Activated CD4-positive, alpha-beta memory T cell treated with anti-CD3 and anti-CD28 coated beads, Interleukin-2, amount 10 ng/mL, durations not matched to agents 7 days and 5 days (primary cell): ENCODE measurements at regions not wholly inside any gene's neighbourhood (a gene's known extent, or its start where the extent isn't known, plus 50 kb on each side); places are given as distances from the start of the nearest gene placed in this dataset.
"Not testable (repeated sequence)": the region's sequence is repeated elsewhere in the genome, so short reads cannot be mapped to it uniquely, and the experiment has no call there.

Experiments used
- CTCF ChIA-PET: fragments of 350-600 bp; sonication (Branson Sonifier 250); formaldehyde crosslinking; loops from one replicate; lab custom pipeline; 2021; ENCODE audit warnings: antibody characterized with exemption, inconsistent platforms; lab: Charles Lee
- POLR2A ChIA-PET: fragments of 350-600 bp; sonication (Branson Sonifier 250); formaldehyde crosslinking; loops from one replicate; lab custom pipeline; 2021; ENCODE audit warnings: antibody characterized with exemption; lab: Charles Lee
- DNase-seq: peaks from one replicate; pipeline ENCODE4 v3.0.0-alpha.2; 2020
- H3K27ac Mint-ChIP-seq: one replicate; pipeline ENCODE4 v1.8.0; 2021; ENCODE audit warnings: mild to moderate bottlenecking, mixed read lengths
- H3K27me3 Mint-ChIP-seq: one replicate; pipeline ENCODE4 v1.8.0; 2021; ENCODE audit warnings: mixed read lengths
- H3K36me3 Mint-ChIP-seq: one replicate; pipeline ENCODE4 v1.8.0; 2021; ENCODE audit warnings: low read depth, mixed read lengths
- H3K4me1 Mint-ChIP-seq: one replicate; pipeline ENCODE4 v1.8.0; 2021; ENCODE audit warnings: mixed read lengths
- H3K4me3 Mint-ChIP-seq: one replicate; pipeline ENCODE4 v1.8.0; 2021; ENCODE audit warnings: mild to moderate bottlenecking, mixed read lengths
- H3K9me3 Mint-ChIP-seq: one replicate; pipeline ENCODE4 v1.8.0; 2021; ENCODE audit warnings: mixed read lengths

DNA sequence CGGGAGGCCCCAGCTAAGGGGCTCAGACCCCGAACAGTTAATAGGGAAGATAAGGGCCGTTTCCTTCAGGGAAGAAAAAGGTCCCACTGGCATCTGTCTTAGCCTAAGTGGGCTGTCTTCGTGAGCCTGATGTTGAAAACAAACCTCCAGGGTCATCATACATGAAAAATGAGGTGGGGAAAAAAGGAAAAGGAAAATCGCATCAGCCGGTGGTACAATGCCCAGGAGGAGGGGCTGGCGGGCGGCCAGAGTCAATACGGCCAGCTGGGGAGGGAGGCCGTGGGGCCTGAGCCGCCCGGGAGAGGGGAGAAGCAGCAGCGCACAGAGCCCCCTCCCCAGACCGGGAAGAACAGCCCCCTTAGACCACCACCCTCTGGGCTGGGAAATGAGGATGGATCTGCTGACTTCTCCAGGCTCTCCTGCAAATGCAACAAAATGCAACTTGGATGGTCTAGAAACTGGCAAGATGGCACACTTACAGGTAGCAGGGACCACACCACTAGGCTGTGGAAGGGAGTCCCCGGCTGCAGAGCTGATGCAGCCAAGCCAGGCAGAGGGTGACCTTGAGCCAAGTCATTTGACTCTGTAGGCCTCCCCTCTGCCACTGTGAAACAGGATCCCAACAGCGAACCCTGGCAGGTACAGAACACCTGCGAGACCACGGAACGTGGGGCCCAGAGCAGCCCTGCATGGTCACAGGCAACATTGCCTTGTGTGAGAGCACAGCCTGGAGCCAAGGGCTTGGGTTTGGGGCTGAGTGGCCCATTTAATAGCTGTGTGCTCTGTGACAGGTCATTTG is 448.5 kb downstream of the SOX9 start:
- Mint-ChIP-seq H3K9me3 (no peaks in the 10 kb centered on the region), H3K36me3 (no peaks in the 10 kb centered on the region), H3K27me3 (peaks cover 3% of the 10 kb centered on the region), H3K4me3 (no peak overlapping the region), H3K4me1 (peaks cover 14% of the 10 kb centered on the region), H3K27ac (no peak overlapping the region)
- DNase-seq = no peak
- CTCF ChIA-PET = interaction anchor here (0.9 to 1.1 kb wide), 2 partner anchors 10 to 13 kb away, joined by 4 read pairs; no protein-coding TSS in a partner anchor
- POLR2A ChIA-PET = no interaction called here

DNA sequence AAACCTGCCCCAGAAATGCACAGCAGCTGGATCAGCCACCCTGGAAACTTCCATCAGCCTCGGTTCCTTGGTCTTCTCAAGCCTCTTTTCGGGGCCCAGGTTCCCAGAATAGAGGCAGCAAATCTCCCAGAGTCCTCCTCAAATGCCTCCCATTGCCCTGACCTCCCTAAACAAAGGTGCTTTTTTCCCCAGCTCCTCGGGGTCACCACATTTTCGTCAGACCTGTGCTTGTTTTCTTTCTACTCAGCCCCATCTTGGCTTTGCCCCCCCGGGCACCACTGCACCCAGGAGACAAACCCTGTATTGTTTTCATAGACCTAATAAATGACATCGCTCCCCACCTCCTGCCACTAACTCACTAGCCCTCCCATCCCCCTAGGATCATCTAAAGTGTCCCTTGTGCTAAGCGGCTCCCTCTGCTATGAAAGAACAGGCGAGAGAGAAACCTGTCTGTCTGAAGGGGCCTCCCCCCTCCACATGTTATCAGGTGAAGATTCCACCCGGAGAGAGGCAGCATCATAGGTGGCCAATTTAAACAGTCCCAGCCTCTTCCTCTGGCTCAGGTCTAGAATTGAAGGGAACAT is 451.1 kb downstream of the SOX9 start:
- CTCF ChIA-PET = no interaction called here
- no peaks in the 10 kb centered on the region for H3K36me3 Mint-ChIP-seq
- H3K27ac Mint-ChIP-seq = no peak overlapping the region
- H3K4me3 Mint-ChIP-seq = no peak overlapping the region
- no peak for DNase-seq
- peaks cover 8% of the 10 kb centered on the region for H3K4me1 Mint-ChIP-seq
- peaks cover 4% of the 10 kb centered on the region for H3K27me3 Mint-ChIP-seq
- POLR2A ChIA-PET = no interaction called here
- no peaks in the 10 kb centered on the region for H3K9me3 Mint-ChIP-seq

DNA sequence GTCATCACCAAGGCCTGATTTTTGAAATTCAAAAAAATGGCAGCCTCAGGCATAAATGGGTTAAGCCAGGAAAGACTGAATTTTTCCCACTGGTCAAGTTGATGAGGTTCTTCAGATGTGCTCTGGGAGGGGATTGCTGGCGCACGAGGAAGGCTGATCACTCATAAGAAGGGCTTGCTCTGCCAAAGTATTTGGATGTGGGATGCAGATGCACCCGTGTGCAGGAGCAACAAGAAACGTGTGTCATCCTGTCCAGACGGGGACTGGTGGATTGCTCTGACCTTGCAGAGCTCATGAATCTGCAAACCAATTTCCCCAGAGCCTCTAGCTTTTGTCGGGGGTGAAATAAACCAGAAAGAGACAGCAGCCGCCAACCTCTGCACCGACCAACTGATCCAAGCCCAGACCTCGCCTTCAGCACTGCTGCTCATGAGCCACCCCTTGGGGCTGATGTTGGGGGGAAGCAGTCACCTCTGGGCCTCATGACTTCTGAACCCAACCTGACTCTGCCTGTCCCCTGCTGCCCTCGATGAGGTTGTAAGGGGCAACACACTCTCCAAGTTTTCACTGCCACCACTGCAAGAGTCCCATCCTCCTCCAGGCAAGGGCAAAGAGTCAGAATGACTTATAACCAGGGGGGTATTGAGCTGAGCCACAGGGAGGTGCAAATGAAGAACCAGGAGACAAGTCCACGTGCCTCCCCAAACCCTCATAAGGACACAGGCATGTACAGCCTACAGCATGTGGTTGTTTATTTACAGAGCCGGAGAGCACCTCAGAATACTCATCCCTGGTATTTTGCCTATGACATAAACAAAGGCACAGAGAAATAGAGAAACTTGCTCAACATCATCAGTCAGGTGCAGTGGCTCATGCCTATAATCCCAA is 452.0 kb downstream of the SOX9 start:
- POLR2A ChIA-PET = no interaction called here
- Mint-ChIP-seq H3K27ac (no peak overlapping the region), H3K4me3 (no peak overlapping the region), H3K4me1 (no peaks in the 10 kb centered on the region), H3K27me3 (peaks cover 4% of the 10 kb centered on the region), H3K36me3 (no peaks in the 10 kb centered on the region), H3K9me3 (no peaks in the 10 kb centered on the region)
- DNase-seq = no peak
- CTCF ChIA-PET = no interaction called here

GRCh38 chr17:72573492-72573801 is 452.6 kb downstream of the SOX9 start:
- H3K36me3 Mint-ChIP-seq, H3K4me1 Mint-ChIP-seq, DNase-seq, H3K27ac Mint-ChIP-seq, POLR2A ChIA-PET, H3K4me3 Mint-ChIP-seq, CTCF ChIA-PET, H3K9me3 Mint-ChIP-seq, H3K27me3 Mint-ChIP-seq: not testable (repeated sequence)

- H3K4me1 Mint-ChIP-seq = no peaks in the 10 kb centered on the region
- ChIA-PET POLR2A (no interaction called here), CTCF (no interaction called here)
- H3K27me3 Mint-ChIP-seq = peaks cover 4% of the 10 kb centered on the region
- H3K36me3 Mint-ChIP-seq = no peaks in the 10 kb centered on the region
- H3K9me3 Mint-ChIP-seq = no peaks in the 10 kb centered on the region
- H3K27ac Mint-ChIP-seq = no peak overlapping the region
- no peak overlapping the region for H3K4me3 Mint-ChIP-seq
- no peak for DNase-seq
These were observed 454.1 kb downstream of the SOX9 start for GRCh38 chr17:72574675-72575510.

DNA sequence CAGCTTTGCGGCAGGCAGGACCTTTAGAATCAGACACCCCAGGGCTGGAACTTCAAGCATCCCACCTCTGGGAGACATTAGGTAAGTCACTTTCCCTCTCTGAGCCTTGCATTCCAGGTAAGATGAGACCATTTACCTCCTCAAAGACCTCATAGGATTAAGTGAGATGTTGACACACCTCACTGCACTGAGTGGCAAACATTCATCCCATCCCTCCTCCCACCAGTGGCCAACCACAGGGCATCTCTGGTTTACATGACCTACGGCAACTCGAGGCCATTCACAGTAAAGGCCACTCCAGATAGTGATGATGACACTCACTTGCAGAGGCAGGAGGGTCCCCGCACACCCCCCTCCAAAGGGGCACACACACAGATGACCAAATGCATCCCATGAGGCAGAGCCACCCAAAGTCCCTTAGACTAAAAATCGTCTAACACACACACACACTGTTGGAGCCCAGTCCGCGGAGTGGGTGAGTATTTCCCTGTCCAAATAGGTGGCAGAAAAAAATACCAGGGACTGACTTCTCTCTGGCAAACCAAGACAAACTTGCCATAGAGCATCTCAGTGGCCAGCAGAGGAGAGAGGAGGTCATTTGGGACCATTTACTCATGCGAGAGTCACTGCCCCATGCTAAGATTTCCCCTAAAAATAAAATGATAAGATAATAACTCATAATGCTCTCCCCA is 454.9 kb downstream of the SOX9 start:
- H3K4me1 Mint-ChIP-seq = no peaks in the 10 kb centered on the region
- CTCF ChIA-PET = no interaction called here
- H3K36me3 Mint-ChIP-seq = no peaks in the 10 kb centered on the region
- peaks cover 4% of the 10 kb centered on the region for H3K27me3 Mint-ChIP-seq
- no peaks in the 10 kb centered on the region for H3K9me3 Mint-ChIP-seq
- H3K4me3 Mint-ChIP-seq = no peak overlapping the region
- POLR2A ChIA-PET = no interaction called here
- DNase-seq = no peak
- no peak overlapping the region for H3K27ac Mint-ChIP-seq

DNA sequence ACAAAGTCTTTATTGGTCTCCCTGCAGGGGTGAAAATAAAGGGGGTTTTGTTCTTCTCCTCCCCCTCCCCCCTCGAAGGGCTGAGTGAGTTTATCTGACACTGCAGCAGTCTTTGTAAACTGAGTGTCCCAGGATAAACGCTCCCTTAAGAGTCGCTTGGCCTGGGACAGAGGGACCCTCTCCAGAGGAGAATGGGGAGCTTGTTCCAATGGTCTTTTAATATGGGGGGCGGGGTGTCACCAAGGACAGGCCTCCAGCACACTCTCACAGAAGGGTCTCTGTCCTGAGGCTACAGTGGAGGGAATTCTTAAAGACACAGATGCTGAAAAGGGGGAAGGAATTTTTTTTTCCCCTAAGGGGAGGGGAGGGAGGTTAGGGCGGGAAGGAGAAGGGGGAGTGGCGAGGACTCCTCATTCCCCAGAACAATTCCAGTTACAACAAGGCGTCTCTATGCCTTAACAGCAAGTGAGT is 455.5 kb downstream of the SOX9 start:
- ChIA-PET CTCF (no interaction called here), POLR2A (no interaction called here)
- Mint-ChIP-seq H3K27me3 (peaks cover 5% of the 10 kb centered on the region), H3K27ac (no peak overlapping the region), H3K9me3 (no peaks in the 10 kb centered on the region), H3K4me3 (no peak overlapping the region), H3K4me1 (no peaks in the 10 kb centered on the region), H3K36me3 (no peaks in the 10 kb centered on the region)
- no peak for DNase-seq

DNA sequence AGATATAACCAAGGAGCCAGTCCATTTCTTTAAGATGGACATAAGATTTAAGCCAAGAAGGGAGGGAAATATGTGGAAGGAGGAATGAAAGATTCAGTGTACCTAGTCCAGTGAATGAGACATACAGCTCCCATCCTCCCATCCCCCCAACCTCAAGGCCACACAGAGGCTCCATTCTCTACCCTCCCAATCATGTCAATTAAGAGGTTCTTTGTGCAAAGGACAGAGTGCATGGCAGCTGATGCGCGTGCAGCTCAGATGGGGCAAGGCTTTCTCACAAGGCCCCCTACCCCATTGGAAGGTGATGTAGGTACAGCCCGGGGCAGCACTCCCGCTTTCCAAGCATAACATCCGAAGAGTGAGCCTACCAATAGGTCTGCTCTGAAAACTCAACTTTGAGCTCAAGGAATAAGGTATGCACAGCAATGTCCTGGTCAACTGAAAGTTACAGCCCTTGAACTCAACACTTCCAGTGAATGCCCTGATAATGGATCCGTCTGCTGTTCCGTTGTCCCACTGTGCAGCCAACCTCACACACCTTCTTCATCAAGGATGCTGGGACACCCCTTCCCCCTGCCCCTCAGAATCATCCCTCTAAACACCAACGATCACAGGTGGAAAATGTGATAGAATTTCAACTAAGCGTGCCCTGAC is 458.1 kb downstream of the SOX9 start:
- DNase-seq = no peak
- no peak overlapping the region for H3K4me3 Mint-ChIP-seq
- no peak overlapping the region for H3K27ac Mint-ChIP-seq
- CTCF ChIA-PET = interaction anchor here (1.3 to 1.9 kb wide), 4 partner anchors 19 to 146 kb away, joined by 3 to 7 read pairs (median 4); no protein-coding TSS in a partner anchor
- POLR2A ChIA-PET = interaction anchor here (1.1 kb wide), 1 partner anchor 141 kb away, joined by 3 read pairs; no protein-coding TSS in a partner anchor
- H3K9me3 Mint-ChIP-seq = no peaks in the 10 kb centered on the region
- H3K27me3 Mint-ChIP-seq = peaks cover 7% of the 10 kb centered on the region
- no peaks in the 10 kb centered on the region for H3K4me1 Mint-ChIP-seq
- no peaks in the 10 kb centered on the region for H3K36me3 Mint-ChIP-seq

DNA sequence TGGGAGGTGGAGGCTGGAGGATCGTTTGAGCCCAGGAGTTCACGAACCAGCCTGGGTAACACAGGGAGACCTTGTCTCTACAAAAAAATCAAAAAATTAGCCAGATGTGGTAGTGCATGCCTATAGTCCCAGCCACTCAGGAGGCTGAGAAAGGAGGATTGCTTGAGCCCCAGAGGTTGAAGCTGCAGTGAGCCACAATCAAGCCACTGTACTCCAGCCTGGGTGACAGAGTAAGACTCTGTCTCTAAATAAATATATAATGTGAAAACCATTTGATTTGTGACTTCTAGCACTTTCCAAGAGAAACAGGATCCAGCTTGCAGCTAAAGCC is 459.1 kb downstream of the SOX9 start:
- no peaks in the 10 kb centered on the region for H3K9me3 Mint-ChIP-seq
- H3K4me1 Mint-ChIP-seq = no peaks in the 10 kb centered on the region
- POLR2A ChIA-PET = interaction anchor here (1.1 to 1.3 kb wide), 2 partner anchors 23 to 140 kb away, joined by 3 read pairs; no protein-coding TSS in a partner anchor
- H3K27ac Mint-ChIP-seq = no peak overlapping the region
- H3K27me3 Mint-ChIP-seq = peaks cover 3% of the 10 kb centered on the region
- CTCF ChIA-PET = interaction anchor here (1.1 to 2.4 kb wide), 4 partner anchors 12 to 147 kb away, joined by 3 to 9 read pairs (median 6); no protein-coding TSS in a partner anchor
- no peaks in the 10 kb centered on the region for H3K36me3 Mint-ChIP-seq
- H3K4me3 Mint-ChIP-seq = no peak overlapping the region
- DNase-seq = no peak

- ChIA-PET POLR2A (interaction anchor here (0.8 to 1.3 kb wide), 4 partner anchors 11 to 139 kb away, joined by 3 read pairs; no protein-coding TSS in a partner anchor), CTCF (interaction anchor here (1.1 to 2.4 kb wide), 4 partner anchors 11 to 146 kb away, joined by 3 to 9 read pairs (median 6); no protein-coding TSS in a partner anchor)
- no peaks in the 10 kb centered on the region for H3K4me1 Mint-ChIP-seq
- no peak for DNase-seq
- peaks cover 3% of the 10 kb centered on the region for H3K27me3 Mint-ChIP-seq
- no peak overlapping the region for H3K27ac Mint-ChIP-seq
- no peak overlapping the region for H3K4me3 Mint-ChIP-seq
- no peaks in the 10 kb centered on the region for H3K36me3 Mint-ChIP-seq
- no peaks in the 10 kb centered on the region for H3K9me3 Mint-ChIP-seq
These were observed 459.7 kb downstream of the SOX9 start for GRCh38 chr17:72580321-72581127.

DNA sequence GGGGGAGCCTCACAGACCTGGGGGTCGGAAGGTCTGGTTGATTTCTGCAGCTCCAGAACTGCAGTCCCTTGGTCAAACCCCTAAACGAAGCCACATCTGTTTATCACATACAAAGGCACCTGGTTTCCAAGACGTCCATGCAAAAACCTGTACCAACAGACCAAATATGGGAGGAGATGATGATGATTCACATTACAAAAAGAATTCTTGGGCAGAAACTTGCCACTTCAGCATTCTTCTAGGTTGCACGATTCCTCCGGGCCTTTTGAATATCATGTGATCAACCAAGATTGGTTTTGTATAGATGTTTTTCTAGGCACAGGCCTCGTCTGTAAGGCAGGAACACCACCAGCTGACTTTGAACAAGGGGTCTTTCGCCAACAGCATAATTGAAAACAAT is 466.3 kb downstream of the SOX9 start:
- CTCF ChIA-PET = interaction anchor here (0.5 to 3.6 kb wide), 7 partner anchors 9 to 139 kb away, joined by 3 to 36 read pairs (median 3); no protein-coding TSS in a partner anchor

More for the DNA sequence above, 466.3 kb downstream of the SOX9 start:
- Mint-ChIP-seq H3K36me3 (peaks cover 7% of the 10 kb centered on the region), H3K9me3 (no peaks in the 10 kb centered on the region), H3K27me3 (peaks cover 17% of the 10 kb centered on the region), H3K4me1 (peaks cover 48% of the 10 kb centered on the region), H3K4me3 (peak overlapping the region; percentile 52), H3K27ac (peak overlapping the region; percentile 84)
- POLR2A ChIA-PET = no interaction called here
- DNase-seq = no peak
